ENCODE measurements at regions not wholly inside any gene's neighbourhood (a gene's known extent, or its start where the extent isn't known, plus 50 kb on each side); places are given as distances from the start of the nearest gene placed in this dataset.

DNA sequence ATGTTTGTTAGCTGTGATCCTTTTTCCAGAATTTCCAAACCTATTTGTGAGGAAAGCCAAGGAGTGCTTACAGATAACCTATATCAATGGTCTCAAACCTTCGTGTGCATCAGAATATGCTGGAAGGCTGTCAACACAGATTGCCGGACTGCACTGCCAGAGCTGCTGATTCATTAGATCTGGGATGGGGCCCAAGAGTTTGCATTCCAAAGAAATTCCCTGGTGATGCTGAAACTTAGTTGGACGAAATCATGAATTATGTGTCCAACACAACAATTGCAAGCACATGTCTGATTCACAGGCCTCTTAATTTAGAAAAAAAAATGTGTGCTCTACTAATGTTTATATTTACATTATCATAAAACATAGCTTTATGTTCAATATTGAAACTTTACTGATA, 544.0 kb upstream of the AMOT start:
- TF ChIP-seq, protein P1, sequence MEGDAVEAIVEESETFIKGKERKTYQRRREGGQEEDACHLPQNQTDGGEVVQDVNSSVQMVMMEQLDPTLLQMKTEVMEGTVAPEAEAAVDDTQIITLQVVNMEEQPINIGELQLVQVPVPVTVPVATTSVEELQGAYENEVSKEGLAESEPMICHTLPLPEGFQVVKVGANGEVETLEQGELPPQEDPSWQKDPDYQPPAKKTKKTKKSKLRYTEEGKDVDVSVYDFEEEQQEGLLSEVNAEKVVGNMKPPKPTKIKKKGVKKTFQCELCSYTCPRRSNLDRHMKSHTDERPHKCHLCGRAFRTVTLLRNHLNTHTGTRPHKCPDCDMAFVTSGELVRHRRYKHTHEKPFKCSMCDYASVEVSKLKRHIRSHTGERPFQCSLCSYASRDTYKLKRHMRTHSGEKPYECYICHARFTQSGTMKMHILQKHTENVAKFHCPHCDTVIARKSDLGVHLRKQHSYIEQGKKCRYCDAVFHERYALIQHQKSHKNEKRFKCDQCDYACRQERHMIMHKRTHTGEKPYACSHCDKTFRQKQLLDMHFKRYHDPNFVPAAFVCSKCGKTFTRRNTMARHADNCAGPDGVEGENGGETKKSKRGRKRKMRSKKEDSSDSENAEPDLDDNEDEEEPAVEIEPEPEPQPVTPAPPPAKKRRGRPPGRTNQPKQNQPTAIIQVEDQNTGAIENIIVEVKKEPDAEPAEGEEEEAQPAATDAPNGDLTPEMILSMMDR (conservative IDR thresholded peaks at IDR 0.05; ENCODE audit: low read length), result no peak
- TF ChIP-seq EZH2phosphoT487 (IDR thresholded peaks at IDR 0.05; ENCODE audit: borderline replicate concordance, low read depth, low read length), result no peak

Measured in OCI-LY7 (cell line).